Globus pallidus (tissue), 1 donor: ENCODE measurements at regions not wholly inside any gene's neighbourhood (a gene's known extent, or its start where the extent isn't known, plus 50 kb on each side); places are given as distances from the start of the nearest gene placed in this dataset.

Experiments
- DNase-seq: peaks from one replicate; pipeline ENCODE4 v3.0.0-alpha.2; 2015; ENCODE audit warnings: low spot score

GRCh38 chr6:156057869-156058268 lies 602.2 kb upstream of the NOX3 start:
- DNase-seq = no peak

- DNase-seq = no peak
These were observed 600.4 kb upstream of the NOX3 start for GRCh38 chr6:156056085-156056484.

DNA sequence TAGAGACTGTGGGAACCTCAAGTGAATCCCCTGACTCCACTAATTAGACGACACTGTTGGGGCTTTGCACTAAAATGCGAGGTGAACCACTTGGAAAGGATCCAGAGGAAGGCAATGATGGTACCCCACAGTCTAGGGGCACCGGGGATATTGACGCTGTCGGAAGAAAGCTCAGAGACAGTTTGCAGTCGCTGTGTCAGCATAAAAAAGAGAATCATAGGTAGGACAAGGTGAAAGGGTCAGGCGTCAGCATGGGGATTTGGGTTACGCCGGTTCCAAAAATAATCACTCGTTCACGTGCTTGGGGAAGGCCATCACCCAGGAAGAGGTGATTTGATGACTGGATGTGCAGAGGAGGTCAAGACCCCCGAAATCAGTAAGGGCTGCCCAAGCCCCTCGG lies 598.0 kb upstream of the NOX3 start:
- no peak for DNase-seq

- no peak for DNase-seq
These were observed 591.3 kb upstream of the NOX3 start for GRCh38 chr6:156046841-156047449.

GRCh38 chr6:156046268-156046665 lies 590.6 kb upstream of the NOX3 start:
- no peak for DNase-seq

DNA sequence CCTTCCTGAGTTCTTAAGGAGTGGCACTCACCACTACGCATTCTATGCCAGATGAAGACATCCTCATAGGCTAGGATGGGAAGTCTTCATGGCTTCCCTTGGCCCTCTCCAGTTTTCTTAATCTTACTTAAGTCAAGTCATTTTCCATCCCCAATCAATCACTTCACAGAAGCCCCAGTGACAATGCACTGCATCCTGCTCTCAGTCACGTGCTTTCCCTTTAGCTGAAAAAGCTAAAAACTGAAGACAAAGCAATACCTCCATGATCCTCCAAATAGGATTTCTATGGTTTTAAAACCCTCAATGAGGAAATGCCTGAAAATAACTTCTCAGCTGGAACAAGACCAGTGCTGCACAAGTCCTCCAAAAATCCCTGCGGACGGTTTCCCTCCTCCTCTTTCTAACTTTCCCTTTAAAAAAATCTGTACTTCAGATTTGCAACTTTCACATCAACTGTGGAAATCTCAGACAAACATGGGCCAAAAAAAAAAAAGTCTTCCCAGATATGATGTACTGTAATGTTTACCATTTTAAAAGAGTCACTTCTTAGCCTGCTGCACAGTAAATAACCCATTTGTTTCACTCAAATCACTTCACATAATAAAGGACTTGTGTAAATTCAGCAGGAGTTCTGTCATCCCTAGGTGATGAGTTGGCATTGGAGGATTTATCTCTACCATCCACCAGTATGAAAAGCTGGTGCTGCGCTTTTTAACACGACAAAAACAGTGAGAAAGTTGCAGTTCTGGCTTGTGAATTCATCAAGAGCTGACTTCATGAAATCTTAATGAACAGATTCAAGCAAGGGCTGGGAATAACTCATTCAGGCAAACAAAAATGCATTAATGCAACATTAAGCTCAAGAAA lies 590.0 kb upstream of the NOX3 start:
- no peak for DNase-seq

- no peak for DNase-seq
These were observed 578.0 kb upstream of the NOX3 start for GRCh38 chr6:156033598-156033997.

- no peak for DNase-seq
These were observed 575.9 kb upstream of the NOX3 start for GRCh38 chr6:156031516-156031915.

- no peak for DNase-seq
These were observed 574.4 kb upstream of the NOX3 start for GRCh38 chr6:156030053-156030452.

- no peak for DNase-seq
These were observed 573.8 kb upstream of the NOX3 start for GRCh38 chr6:156029286-156029985.

DNA sequence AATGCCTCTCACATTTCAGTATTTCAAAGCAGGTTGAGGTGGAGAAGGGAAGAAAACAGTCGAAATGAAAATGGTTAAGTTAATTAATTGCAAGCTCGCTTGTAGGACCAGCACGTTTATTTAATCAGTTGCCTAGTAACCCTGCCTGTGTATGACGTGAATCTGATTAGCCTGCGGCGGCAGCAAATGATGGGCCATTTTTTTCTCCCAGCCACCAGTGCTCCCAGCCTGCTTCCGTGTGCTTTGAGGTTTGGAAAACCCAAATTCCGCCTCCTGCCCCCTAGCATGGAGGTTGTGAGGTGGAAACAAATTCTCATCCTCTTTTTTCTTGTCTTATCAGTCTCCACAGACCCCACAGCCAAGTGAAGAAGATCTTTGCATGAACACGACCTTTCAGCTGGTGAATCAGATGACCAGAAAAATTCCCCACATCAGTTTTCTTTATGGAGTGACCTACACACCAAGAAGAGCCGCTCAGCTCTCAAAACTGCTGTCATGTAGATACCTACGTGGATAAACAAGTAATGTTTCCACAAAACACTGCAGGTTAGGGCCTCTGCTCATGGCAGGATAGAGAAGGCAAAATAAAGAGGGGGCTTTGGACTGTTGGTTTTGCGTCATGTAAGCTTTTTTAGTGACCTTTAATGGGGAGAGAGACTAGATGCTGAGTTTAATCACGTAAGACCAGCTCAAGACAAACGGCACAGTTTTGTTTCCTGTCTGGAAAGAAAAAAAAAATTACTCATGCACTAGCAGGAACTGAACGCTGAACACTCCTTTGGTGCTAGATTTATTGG lies 572.9 kb upstream of the NOX3 start:
- DNase-seq = no peak

- DNase-seq = no peak
These were observed 571.6 kb upstream of the NOX3 start for GRCh38 chr6:156027248-156027626.

GRCh38 chr6:156026486-156027247 lies 571.0 kb upstream of the NOX3 start:
- no peak for DNase-seq

- DNase-seq = no peak
These were observed 568.7 kb upstream of the NOX3 start for GRCh38 chr6:156024339-156024738.

- no peak for DNase-seq
These were observed 566.2 kb upstream of the NOX3 start for GRCh38 chr6:156021746-156022396.

GRCh38 chr6:156017838-156018237 lies 562.2 kb upstream of the NOX3 start:
- DNase-seq = no peak

- DNase-seq = no peak
These were observed 560.7 kb upstream of the NOX3 start for GRCh38 chr6:156016186-156016976.

DNA sequence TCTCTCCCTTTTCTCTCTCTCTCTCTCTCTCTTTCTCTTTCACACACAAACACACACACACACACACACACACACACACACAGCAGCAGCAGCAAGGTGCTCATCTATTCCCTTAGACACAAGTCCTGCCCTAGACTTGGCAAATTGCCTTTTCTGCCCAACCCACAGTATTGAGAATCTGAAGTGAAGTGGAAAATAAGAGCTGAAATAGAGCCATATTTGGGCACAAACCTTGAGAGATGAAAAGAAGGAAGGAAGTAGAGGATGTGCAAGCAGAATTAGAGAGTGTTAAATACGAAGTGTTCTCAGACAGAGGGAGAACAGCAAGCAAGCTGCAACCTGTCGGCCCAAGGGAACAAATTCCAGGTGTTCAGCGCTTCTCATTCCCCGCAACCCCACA lies 557.5 kb upstream of the NOX3 start:
- DNase-seq = no peak

- DNase-seq = no peak
These were observed 554.0 kb upstream of the NOX3 start for GRCh38 chr6:156009656-156010055.

DNA sequence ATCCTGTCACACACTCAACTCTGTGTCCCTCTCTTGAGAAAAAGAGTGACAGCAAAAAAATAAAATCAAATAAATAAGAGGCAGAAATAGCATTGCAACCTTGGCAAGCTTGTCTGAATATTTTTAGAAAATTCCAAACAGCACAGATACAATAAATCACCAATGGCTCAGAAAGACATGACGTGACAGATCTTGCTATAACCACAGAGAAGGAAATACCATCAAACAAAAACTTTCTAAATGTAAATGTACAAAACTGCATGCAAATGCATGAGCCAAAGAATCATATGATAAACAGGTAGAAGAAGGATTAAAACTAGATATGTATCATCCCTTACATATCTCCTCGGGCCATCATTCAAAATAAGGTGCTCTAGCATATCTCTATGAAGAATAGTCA lies 549.2 kb upstream of the NOX3 start:
- no peak for DNase-seq
